GM10248 (cell line): ENCODE measurements at regions not wholly inside any gene's neighbourhood (a gene's known extent, or its start where the extent isn't known, plus 50 kb on each side); places are given as distances from the start of the nearest gene placed in this dataset.
"Not testable (repeated sequence)": the region's sequence is repeated elsewhere in the genome, so short reads cannot be mapped to it uniquely, and the experiment has no call there.

Experiments
- CTCF ChIA-PET: fragments of 300-600 bp; sonication (Branson Sonifier 250); formaldehyde crosslinking; extraction: SDS; loops from one replicate; lab custom pipeline; 2021; ENCODE audit warnings: antibody characterized with exemption; lab: Yijun Ruan, JAX
- POLR2A ChIA-PET: fragments of 350-650 bp; sonication (Branson Sonifier 250); formaldehyde crosslinking; extraction: SDS; loops from one replicate; lab custom pipeline; 2020; ENCODE audit warnings: antibody characterized with exemption; lab: Yijun Ruan, JAX
- DNase-seq: peaks from one replicate; pipeline ENCODE4 v3.0.0; 2012; ENCODE audit errors: extremely low spot score
- TF ChIP-seq, protein P1 (sequence below): IDR thresholded peaks from 2 replicates; pipeline ENCODE4 v1.5.1; 2012; ENCODE audit warnings: mild to moderate bottlenecking, low read depth; ENCODE audit errors: extremely low read depth, missing control alignments, control extremely low read depth

DNA sequence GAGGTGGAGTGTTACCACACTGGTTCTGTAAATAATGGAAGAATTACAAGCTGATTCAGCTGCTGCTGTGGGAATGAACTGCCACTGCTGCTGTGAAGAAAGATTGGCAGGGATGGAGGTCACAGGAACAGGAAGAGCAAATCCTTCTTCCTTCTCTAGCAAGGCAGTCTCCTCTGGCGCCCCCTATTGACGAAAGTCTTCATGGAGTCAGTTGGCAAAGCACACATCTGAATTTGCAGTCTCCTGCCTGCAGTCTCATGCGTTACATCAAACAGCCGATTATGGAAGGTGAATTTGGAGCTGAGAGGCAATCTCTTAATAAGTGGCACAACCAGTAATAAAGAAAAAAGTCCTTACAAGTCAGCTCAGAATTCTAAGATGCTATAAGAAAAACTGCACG lies 106.0 kb upstream of the TMTC1 start:
- CTCF ChIA-PET = interaction anchor here (0.8 to 2.0 kb wide), 6 partner anchors 10 to 26 kb away, joined by 3 to 9 read pairs (median 4); no protein-coding TSS in a partner anchor
- DNase-seq = no peak
- POLR2A ChIA-PET = no interaction called here
- TF ChIP-seq, protein P1, sequence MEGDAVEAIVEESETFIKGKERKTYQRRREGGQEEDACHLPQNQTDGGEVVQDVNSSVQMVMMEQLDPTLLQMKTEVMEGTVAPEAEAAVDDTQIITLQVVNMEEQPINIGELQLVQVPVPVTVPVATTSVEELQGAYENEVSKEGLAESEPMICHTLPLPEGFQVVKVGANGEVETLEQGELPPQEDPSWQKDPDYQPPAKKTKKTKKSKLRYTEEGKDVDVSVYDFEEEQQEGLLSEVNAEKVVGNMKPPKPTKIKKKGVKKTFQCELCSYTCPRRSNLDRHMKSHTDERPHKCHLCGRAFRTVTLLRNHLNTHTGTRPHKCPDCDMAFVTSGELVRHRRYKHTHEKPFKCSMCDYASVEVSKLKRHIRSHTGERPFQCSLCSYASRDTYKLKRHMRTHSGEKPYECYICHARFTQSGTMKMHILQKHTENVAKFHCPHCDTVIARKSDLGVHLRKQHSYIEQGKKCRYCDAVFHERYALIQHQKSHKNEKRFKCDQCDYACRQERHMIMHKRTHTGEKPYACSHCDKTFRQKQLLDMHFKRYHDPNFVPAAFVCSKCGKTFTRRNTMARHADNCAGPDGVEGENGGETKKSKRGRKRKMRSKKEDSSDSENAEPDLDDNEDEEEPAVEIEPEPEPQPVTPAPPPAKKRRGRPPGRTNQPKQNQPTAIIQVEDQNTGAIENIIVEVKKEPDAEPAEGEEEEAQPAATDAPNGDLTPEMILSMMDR = peak; percentile 34

DNA sequence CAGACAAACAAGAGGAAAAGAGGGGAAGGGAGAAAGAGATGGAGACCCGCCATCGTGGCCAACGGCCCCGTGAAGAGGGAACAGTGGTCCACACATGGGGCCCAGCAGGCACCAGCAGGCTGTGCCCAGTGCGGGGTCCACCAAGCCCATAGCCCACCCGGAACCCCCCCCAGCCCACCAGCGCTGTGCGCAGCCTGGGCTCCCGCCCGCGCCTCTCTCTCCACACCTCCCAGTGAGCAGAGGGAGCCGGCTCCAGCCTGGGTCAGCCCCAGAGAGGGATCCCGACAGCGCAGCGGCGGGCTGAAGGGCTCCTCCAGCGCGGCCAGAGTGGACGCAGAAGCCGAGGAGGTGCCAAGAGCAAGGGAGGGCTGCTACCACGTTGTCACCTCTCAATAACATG lies 105.0 kb upstream of the TMTC1 start:
- TF ChIP-seq, protein P1 = no peak
- CTCF ChIA-PET = interaction anchor here (0.9 to 2.0 kb wide), 4 partner anchors 10 to 145 kb away, joined by 3 to 9 read pairs (median 6); no protein-coding TSS in a partner anchor
- POLR2A ChIA-PET = no interaction called here
- DNase-seq = no peak

DNA sequence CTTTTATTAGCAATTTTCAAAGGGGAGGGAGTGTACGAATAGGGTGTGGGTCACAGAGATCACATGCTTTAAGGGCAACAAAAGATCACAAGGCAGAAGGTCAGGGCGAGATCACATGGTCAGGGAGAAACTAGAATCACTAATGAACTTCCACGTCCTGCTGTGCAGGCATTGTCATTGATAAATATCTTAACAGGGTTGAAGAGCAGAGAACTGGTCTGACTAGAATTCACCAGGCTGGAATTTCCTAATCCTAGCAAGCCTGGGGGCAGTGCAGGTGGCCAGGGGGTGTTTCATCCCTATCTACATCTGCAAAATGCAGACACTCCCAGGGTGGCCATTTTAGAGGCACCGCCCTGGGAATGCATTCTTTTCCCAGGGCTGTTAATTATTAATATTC lies 101.2 kb upstream of the TMTC1 start:
- DNase-seq, CTCF ChIA-PET, POLR2A ChIA-PET: not testable (repeated sequence)

- no peak for DNase-seq
- ChIA-PET POLR2A (no interaction called here), CTCF (no interaction called here)
- TF ChIP-seq, protein P1 = no peak
These were observed 100.3 kb upstream of the TMTC1 start for GRCh38 chr12:29883941-29884554.

DNA sequence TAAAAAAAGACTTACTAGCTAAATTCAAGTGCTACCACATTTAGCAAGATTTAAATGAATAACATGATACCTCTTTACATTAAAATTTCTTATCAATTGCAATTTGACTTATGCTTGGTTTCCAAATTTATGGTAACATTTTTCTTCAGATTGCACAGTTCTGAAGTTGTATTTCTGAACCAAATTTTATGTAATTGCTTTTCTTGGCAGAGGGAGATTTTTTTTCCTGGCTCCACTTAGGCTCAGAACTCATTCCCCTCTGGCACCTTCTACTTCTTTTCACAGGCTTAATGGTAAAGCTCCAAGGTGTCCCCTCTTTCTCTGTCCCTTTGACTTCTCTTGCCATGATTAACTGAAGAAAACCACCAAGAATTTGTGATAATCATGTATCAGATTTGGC lies 99.8 kb upstream of the TMTC1 start:
- POLR2A ChIA-PET = no interaction called here
- TF ChIP-seq, protein P1 = no peak
- DNase-seq = no peak
- CTCF ChIA-PET = no interaction called here

GRCh38 chr12:29882846-29883245 lies 99.1 kb upstream of the TMTC1 start:
- ChIA-PET CTCF (no interaction called here), POLR2A (no interaction called here)
- TF ChIP-seq, protein P1 = no peak
- DNase-seq = no peak

DNA sequence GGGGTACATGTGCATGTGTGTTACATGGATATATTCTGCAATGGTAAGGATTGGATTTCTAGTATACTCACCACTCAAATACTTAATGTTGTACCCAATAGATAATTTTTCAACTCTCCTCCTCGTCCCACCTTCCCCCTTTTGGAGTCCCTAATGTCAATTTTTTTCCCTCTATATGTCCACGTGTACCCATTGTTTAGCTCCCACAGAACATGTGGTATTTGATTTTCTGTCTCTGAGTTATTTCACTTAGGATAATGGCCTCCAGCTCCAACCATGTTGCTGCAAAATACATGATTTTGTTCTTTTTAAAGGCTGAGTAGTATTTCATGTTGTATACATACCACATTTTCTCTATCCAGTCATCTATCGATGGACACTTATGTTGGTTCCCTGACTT lies 97.2 kb upstream of the TMTC1 start:
- ChIA-PET POLR2A (no interaction called here), CTCF (no interaction called here)
- DNase-seq = no peak
- TF ChIP-seq, protein P1 = no peak
